Breast epithelium (tissue), 4 donors: ENCODE measurements at regions not wholly inside any gene's neighbourhood (a gene's known extent, or its start where the extent isn't known, plus 50 kb on each side); places are given as distances from the start of the nearest gene placed in this dataset.
"Not testable (repeated sequence)": the region's sequence is repeated elsewhere in the genome, so short reads cannot be mapped to it uniquely, and the experiment has no call there.

Source experiments
- DNase-seq, 2 donors: peaks; one replicate each; pipeline ENCODE4 v3.0.0-alpha.2; 2019; ENCODE audit warnings: low spot score in 2 of 2
- H3K27ac ChIP-seq, 2 donors: fragments of 200-600 bp; sonication (generic) in 1 of 2; one replicate each; pipeline ENCODE4 v1.5.1; 2016 to 2019; ENCODE audit warnings: mild to moderate bottlenecking in 1 of 2
- H3K27me3 ChIP-seq, 2 donors: fragments of 200-600 bp; sonication (generic) in 1 of 2; one replicate each; pipeline versions ENCODE4 v1.5.1 to v1.6.0; 2017 to 2019; ENCODE audit warnings: control low read depth in 1 of 2, mild to moderate bottlenecking in 1 of 2
- H3K36me3 ChIP-seq: fragments of 200-600 bp; one replicate; pipeline ENCODE4 v1.5.1; 2019
- H3K4me1 ChIP-seq, 2 donors: fragments of 200-600 bp; sonication (generic); one replicate each; pipeline ENCODE4 v1.5.1; 2016 to 2019; ENCODE audit warnings: control low read depth in 1 of 2
- H3K4me3 ChIP-seq, 3 donors: fragments of 200-600 bp; sonication (generic); 1 replicate in 2 of 3; 2 replicates in 1 of 3; pipeline ENCODE4 v1.5.1; 2016 to 2019; ENCODE audit warnings: mild to moderate bottlenecking in 3 of 3, moderate library complexity in 2 of 3
- H3K9me3 ChIP-seq, 2 donors: fragments of 200-600 bp; sonication (generic) in 1 of 2; one replicate each; pipeline ENCODE4 v1.5.1; 2016 to 2019; ENCODE audit warnings: control low read depth in 1 of 2
- POLR2A ChIP-seq: fragments of 450-650 bp; IDR thresholded peaks from one replicate; pipeline ENCODE4 v1.6.1; 2016; ENCODE audit warnings: antibody characterized with exemption, mild to moderate bottlenecking, moderate library complexity
- POLR2AphosphoS5 ChIP-seq, 3 donors: sonication (generic); formaldehyde crosslinking; IDR thresholded peaks; one replicate each; pipeline ENCODE4 v1.6.1; 2017; ENCODE audit warnings: antibody characterized with exemption in 3 of 3
- intact Hi-C: fragments of 100-400 bp; cut with DNase I; formaldehyde crosslinking; loops from one replicate; pipeline ENCODE4 v1.15.1; 2023; ENCODE audit warnings: low total_unique reads
- TF ChIP-seq, protein P1 (sequence below), 3 donors: fragments of 450-650 bp; IDR thresholded peaks; one replicate each; pipeline ENCODE4 v1.5.1; 2016 to 2017; ENCODE audit warnings: antibody characterized with exemption in 3 of 3, mild to moderate bottlenecking in 3 of 3, moderate library complexity in 3 of 3

DNA sequence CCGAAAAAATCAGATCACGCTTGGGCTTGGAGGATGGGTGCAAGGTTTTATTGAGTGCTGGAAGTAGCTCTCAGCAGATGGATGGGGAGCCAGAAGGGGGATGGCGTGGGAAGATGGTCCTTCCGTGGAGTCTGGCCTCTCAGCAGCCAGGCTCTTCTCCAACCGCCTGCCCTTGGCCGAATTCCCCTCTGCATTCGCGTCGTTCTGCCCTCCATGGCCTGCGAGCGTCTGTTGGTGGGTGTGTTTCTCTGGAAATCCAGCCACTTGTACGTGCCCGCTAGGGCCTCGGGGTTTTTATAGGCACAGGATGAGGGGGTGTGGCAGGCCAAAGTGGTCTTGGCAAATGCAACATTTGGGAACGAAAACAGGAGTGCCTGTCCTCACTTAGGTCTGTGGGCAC, 815.2 kb downstream of the TSN start:
- H3K4me1 ChIP-seq = no peaks in the 10 kb centered on the region
- TF ChIP-seq POLR2AphosphoS5 (IDR thresholded peaks at IDR 0.05) = no peak
- TF ChIP-seq POLR2A = no peak
- TF ChIP-seq, protein P1, sequence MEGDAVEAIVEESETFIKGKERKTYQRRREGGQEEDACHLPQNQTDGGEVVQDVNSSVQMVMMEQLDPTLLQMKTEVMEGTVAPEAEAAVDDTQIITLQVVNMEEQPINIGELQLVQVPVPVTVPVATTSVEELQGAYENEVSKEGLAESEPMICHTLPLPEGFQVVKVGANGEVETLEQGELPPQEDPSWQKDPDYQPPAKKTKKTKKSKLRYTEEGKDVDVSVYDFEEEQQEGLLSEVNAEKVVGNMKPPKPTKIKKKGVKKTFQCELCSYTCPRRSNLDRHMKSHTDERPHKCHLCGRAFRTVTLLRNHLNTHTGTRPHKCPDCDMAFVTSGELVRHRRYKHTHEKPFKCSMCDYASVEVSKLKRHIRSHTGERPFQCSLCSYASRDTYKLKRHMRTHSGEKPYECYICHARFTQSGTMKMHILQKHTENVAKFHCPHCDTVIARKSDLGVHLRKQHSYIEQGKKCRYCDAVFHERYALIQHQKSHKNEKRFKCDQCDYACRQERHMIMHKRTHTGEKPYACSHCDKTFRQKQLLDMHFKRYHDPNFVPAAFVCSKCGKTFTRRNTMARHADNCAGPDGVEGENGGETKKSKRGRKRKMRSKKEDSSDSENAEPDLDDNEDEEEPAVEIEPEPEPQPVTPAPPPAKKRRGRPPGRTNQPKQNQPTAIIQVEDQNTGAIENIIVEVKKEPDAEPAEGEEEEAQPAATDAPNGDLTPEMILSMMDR (IDR thresholded peaks at IDR 0.05) = no peak
- DNase-seq = no peak

DNA sequence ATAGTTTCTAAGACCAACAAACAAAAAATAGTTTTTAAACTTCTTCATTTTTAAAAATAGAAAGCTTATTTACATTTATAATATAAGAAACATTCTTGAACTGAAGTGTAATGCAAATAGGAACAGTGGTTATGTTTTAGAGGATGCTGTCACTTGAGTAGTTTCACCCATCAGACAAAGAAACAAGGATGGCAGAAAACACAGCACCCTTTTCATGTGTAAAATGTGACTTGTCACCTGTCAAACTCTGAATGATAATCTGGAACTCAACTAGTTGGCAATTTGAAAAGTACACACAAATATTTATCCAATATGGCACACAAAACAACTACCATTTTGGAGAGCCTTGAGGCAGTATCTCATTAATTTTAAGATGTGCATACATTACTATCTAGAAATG, 816.0 kb downstream of the TSN start:
- H3K9me3 ChIP-seq, H3K4me1 ChIP-seq, H3K27me3 ChIP-seq, DNase-seq, H3K4me3 ChIP-seq, H3K36me3 ChIP-seq, H3K27ac ChIP-seq: not testable (repeated sequence)
- intact Hi-C loops = loop anchor here (10.0 kb wide), 1 partner anchor 1317 kb away; no protein-coding TSS in a partner anchor

More for the DNA sequence above, 815.2 kb downstream of the TSN start:
- Histone ChIP-seq H3K9me3 (no peaks in the 10 kb centered on the region), H3K27me3 (no peaks in the 10 kb centered on the region), H3K36me3 (no peaks in the 10 kb centered on the region), H3K4me3 (no peak overlapping the region), H3K27ac (no peak overlapping the region)
- intact Hi-C loops = loop anchor here (10.0 kb wide), 1 partner anchor 1316 kb away; no protein-coding TSS in a partner anchor

DNA sequence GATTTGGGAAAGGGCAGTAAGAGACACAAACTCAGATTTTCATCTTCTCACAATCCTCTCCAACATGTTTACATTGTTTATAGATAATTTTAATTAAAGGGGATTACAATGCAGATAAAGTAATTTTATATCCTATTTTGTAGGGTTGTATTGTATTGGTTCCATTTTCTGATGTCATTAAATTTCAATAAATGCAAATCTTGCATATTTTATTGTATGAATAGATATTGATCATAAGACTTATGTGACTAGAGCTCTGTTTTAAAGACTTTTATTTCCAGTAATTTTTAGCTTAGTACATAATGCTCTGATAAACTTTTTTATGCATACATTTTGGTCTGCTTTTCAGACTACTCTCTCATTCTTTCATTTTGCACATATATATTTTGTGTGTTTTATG, 819.6 kb downstream of the TSN start:
- Histone ChIP-seq H3K4me3 (no peak overlapping the region), H3K36me3 (no peaks in the 10 kb centered on the region), H3K4me1 (no peaks in the 10 kb centered on the region), H3K9me3 (no peaks in the 10 kb centered on the region), H3K27me3 (no peaks in the 10 kb centered on the region), H3K27ac (no peak overlapping the region)
- intact Hi-C loops = loop anchor here (10.0 kb wide), 1 partner anchor 1320 kb away; no protein-coding TSS in a partner anchor
- TF ChIP-seq POLR2AphosphoS5 (IDR thresholded peaks at IDR 0.05) = no peak
- TF ChIP-seq, protein P1 (IDR thresholded peaks at IDR 0.05) = no peak
- TF ChIP-seq POLR2A = no peak
- no peak for DNase-seq

DNA sequence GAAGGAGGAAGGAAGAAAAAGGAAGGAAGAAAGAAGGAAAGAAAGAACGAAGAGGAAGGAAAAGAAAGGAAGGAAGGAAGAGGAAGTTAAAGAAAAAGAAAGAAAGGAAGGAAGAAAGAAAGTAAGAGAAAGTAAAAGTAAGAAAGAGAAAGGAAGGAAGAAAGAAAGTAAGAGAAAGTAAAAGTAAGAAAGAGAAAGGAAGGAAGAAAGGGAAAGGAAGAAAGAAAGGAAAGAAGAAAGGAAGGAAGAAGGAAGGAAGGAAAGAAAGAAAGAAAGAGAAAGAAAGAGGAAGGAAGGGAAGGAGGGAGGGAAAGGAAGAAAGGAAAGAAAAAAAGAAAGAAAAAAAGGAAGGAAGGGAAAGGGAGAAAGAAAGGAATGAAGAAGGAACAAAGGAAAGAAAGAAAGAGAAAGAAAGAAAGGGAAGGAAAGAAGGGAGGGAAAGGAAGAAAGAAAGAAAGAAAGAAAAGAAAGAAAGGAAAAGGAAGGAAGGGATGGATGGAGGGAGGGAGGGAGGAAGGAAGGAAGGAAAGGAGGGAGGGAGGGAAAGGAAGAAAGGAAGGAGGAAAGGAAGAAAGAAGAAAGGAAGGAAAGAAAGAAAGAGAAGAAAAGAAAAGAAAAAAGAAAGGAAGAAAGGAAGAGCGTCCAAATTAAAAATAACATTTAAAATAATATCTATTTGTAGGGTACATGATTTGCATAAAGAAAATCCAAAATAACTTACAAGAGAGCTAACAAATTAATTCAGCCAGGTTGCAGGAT, 827.9 kb downstream of the TSN start:
- Histone ChIP-seq H3K4me3 (no peak overlapping the region), H3K27ac (no peak overlapping the region), H3K9me3 (peaks cover 0 to 4% of the 10 kb centered on the region in 2 donors), H3K36me3 (no peaks in the 10 kb centered on the region), H3K4me1 (no peaks in the 10 kb centered on the region), H3K27me3 (no peaks in the 10 kb centered on the region)
- DNase-seq = no peak
- intact Hi-C loops = no loop called here
- TF ChIP-seq POLR2A (no peak), POLR2AphosphoS5 (IDR thresholded peaks at IDR 0.05) (no peak)
- TF ChIP-seq, protein P1 (IDR thresholded peaks at IDR 0.05) = no peak

DNA sequence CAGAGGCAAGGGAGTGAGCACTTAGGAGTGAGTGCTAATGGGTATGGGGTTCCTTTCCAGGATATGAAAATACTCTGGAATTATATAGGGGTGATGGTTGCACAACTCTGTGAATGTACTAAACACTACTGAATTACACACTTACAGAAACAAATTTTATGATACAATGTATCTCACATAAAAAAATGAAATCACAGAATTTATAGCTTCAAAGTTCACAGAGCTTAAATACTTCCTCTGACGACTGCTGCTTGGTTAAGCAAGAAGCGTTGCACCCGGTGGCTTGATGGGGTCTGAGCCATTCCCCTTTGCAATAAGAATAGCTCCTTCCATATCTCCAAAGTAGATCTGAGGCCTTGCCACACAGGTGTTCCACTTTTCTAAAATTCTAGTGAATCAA, 835.1 kb downstream of the TSN start:
- Histone ChIP-seq H3K9me3 (no peaks in the 10 kb centered on the region), H3K4me1 (no peaks in the 10 kb centered on the region), H3K27me3 (no peaks in the 10 kb centered on the region), H3K36me3 (no peaks in the 10 kb centered on the region), H3K4me3 (no peak overlapping the region), H3K27ac (no peak overlapping the region)
- no peak for DNase-seq
- TF ChIP-seq POLR2AphosphoS5 (IDR thresholded peaks at IDR 0.05) = no peak
- no peak for TF ChIP-seq POLR2A
- TF ChIP-seq, protein P1 (IDR thresholded peaks at IDR 0.05) = no peak
- intact Hi-C loops = no loop called here
